ENCODE measurements at regions not wholly inside any gene's neighbourhood (a gene's known extent, or its start where the extent isn't known, plus 50 kb on each side); places are given as distances from the start of the nearest gene placed in this dataset.
"Not testable (repeated sequence)": the region's sequence is repeated elsewhere in the genome, so short reads cannot be mapped to it uniquely, and the experiment has no call there.

- DNase-seq (ENCODE audit: low spot score in 2 of 2), result peak in 1 of 2 donors; percentile 78
- intact Hi-C loops (cut with DNase I; ENCODE audit: low total_unique reads), result no loop called here
- WGBS, 2 donors, result 90 to 92% methylated on average over 1 of the region's 1 CpG
- no peak for TF ChIP-seq POLR2A (IDR thresholded peaks at IDR 0.05)
- no peak for TF ChIP-seq CTCF (IDR thresholded peaks at IDR 0.05)
- no peak overlapping the region for H3K4me3 ChIP-seq (ENCODE audit: low read depth, poor library complexity, severe bottlenecking)
These were observed 217.2 kb upstream of the IRF2BP2 start for GRCh38 chr1:234827181-234827580.

- no peak for TF ChIP-seq CTCF (IDR thresholded peaks at IDR 0.05)
- no peak for TF ChIP-seq POLR2A (IDR thresholded peaks at IDR 0.05)
- no peak overlapping the region for H3K4me3 ChIP-seq (ENCODE audit: low read depth, poor library complexity, severe bottlenecking)
- WGBS, 2 donors, result 93 to 95% methylated on average over 7 of the region's 7 CpGs
- peak in 1 of 2 donors; percentile 21 for DNase-seq (ENCODE audit: low spot score in 2 of 2)
- intact Hi-C loops (cut with DNase I; ENCODE audit: low total_unique reads), result no loop called here
These were observed 216.4 kb upstream of the IRF2BP2 start for GRCh38 chr1:234826352-234826751.

- H3K4me3 ChIP-seq (ENCODE audit: low read depth, poor library complexity, severe bottlenecking), result no peak overlapping the region
- intact Hi-C loops (cut with DNase I; ENCODE audit: low total_unique reads), result no loop called here
- peak in 1 of 2 donors; percentile 23 for DNase-seq (ENCODE audit: low spot score in 2 of 2)
- WGBS, 2 donors, result 32 to 35% methylated on average over 7 of the region's 7 CpGs
- TF ChIP-seq CTCF (IDR thresholded peaks at IDR 0.05), result no peak
- TF ChIP-seq POLR2A (IDR thresholded peaks at IDR 0.05), result no peak
These were observed 215.7 kb upstream of the IRF2BP2 start for GRCh38 chr1:234825498-234826165.

- intact Hi-C loops (cut with DNase I; ENCODE audit: low total_unique reads); H3K4me3 ChIP-seq (ENCODE audit: low read depth, poor library complexity, severe bottlenecking): not testable (repeated sequence)
- DNase-seq (ENCODE audit: low spot score in 2 of 2), result peak in 1 of 2 donors; percentile 76
- WGBS, 2 donors, result 91 to 96% methylated on average over 7 of the region's 7 CpGs
These were observed 214.9 kb upstream of the IRF2BP2 start for GRCh38 chr1:234824836-234825235.

GRCh38 chr1:234823191-234824176, 213.5 kb upstream of the IRF2BP2 start:
- peak in 1 of 2 donors; percentile 34 for DNase-seq (ENCODE audit: low spot score in 2 of 2)
- intact Hi-C loops (cut with DNase I; ENCODE audit: low total_unique reads), result no loop called here
- no peak for TF ChIP-seq CTCF (IDR thresholded peaks at IDR 0.05)
- TF ChIP-seq POLR2A (IDR thresholded peaks at IDR 0.05), result no peak
- H3K4me3 ChIP-seq (ENCODE audit: low read depth, poor library complexity, severe bottlenecking), result no peak overlapping the region
- 90% methylated on average over 16 of the region's 16 CpGs for WGBS, 2 donors

GRCh38 chr1:234821840-234822239, 211.9 kb upstream of the IRF2BP2 start:
- H3K4me3 ChIP-seq (ENCODE audit: low read depth, poor library complexity, severe bottlenecking), result no peak overlapping the region
- 98% methylated on average over 6 of the region's 6 CpGs for WGBS, 2 donors
- TF ChIP-seq POLR2A (IDR thresholded peaks at IDR 0.05), result no peak
- TF ChIP-seq CTCF (IDR thresholded peaks at IDR 0.05), result no peak
- DNase-seq (ENCODE audit: low spot score in 2 of 2), result peak in 1 of 2 donors; percentile 70
- intact Hi-C loops (cut with DNase I; ENCODE audit: low total_unique reads), result no loop called here
